NB4 (cell line): ENCODE measurements at regions not wholly inside any gene's neighbourhood (a gene's known extent, or its start where the extent isn't known, plus 50 kb on each side); places are given as distances from the start of the nearest gene placed in this dataset.

ENCODE experiments used
- CTCF ChIP-seq: IDR thresholded peaks from one replicate; pipeline ENCODE4 v1.5.1; 2012; ENCODE audit warnings: low read depth, low read length
- MAX ChIP-seq: IDR thresholded peaks from 2 replicates; pipeline ENCODE4 v1.6.1; 2011; ENCODE audit warnings: low read depth, low read length
- MYC ChIP-seq: IDR thresholded peaks from 2 replicates; pipeline ENCODE4 v1.6.1; 2011; ENCODE audit warnings: low read depth, low read length
- POLR2A ChIP-seq: IDR thresholded peaks from 2 replicates; pipeline ENCODE4 v1.6.1; 2011; ENCODE audit warnings: mild to moderate bottlenecking; ENCODE audit not compliant: insufficient read length; ENCODE audit errors: extremely low read depth

- TF ChIP-seq POLR2A (no peak), CTCF (no peak), MAX (no peak), MYC (no peak)
Measured at GRCh38 chr2:198304859-198305258, 500.5 kb downstream of the PLCL1 start.
